Pancreas (tissue), 10 donors: ENCODE measurements at regions not wholly inside any gene's neighbourhood (a gene's known extent, or its start where the extent isn't known, plus 50 kb on each side); places are given as distances from the start of the nearest gene placed in this dataset.

Experiments
- ATAC-seq, 4 donors: fragments of 200-7000 bp; cut with Tn5 transposase; one replicate each; pipeline versions ENCODE4 v1.8.0 to v1.9.1; 2020; ENCODE audit warnings: mild to moderate bottlenecking in 4 of 4, moderate library complexity in 4 of 4
- DNase-seq, 6 donors: peaks; one replicate each; pipeline ENCODE4 v3.0.0-alpha.2; 2020
- FAIRE-seq: peaks from 2 replicates; lab custom pipeline; 2012; peaks lifted over from hg19 to GRCh38; lab: Jason Lieb, UNC
- H3K27ac ChIP-seq, 4 donors: fragments of 200-600 bp; sonication (generic); 1 replicate in 3 of 4; 2 replicates in 1 of 4; pipeline versions ENCODE4 v1.5.0 to v1.8.0; 2020
- H3K27me3 ChIP-seq, 4 donors: fragments of 200-600 bp; one replicate each; pipeline ENCODE4 v1.8.0; 2021
- H3K36me3 ChIP-seq, 3 donors: fragments of 200-600 bp; sonication (generic) in 1 of 3; one replicate each; pipeline versions ENCODE4 v1.5.0 to v1.8.0; 2020 to 2021
- H3K4me1 ChIP-seq, 3 donors: fragments of 200-600 bp; one replicate each; pipeline ENCODE4 v1.8.0; 2021
- H3K4me3 ChIP-seq, 4 donors: fragments of 200-600 bp; sonication (generic) in 2 of 4; one replicate each; pipeline versions ENCODE4 v1.5.0 to v1.8.0; 2020 to 2021
- H3K9me3 ChIP-seq, 4 donors: fragments of 200-600 bp; one replicate each; pipeline ENCODE4 v1.8.0; 2021
- CTCF ChIP-seq, 4 donors: fragments of 200-600 bp; sonication (generic) in 3 of 4; IDR thresholded peaks; one replicate each; pipeline versions ENCODE4 v1.5.0 to v1.8.0; 2021; ENCODE audit warnings: antibody characterized with exemption in 4 of 4
- WGBS, 2 donors: extraction: QIAGEN DNeasy Blood & Tissue Kit; methylation state at CpG; one replicate each; pipeline ENCODE4 v1.1.7; 2013; 5-methylcytosine and 5-hydroxymethylcytosine counted together
- intact Hi-C, 3 donors: fragments of 100-400 bp; cut with DNase I; formaldehyde crosslinking; loops; one replicate each; pipeline versions ENCODE4 v1.11.1 to v1.14.2; 2022
- donor health status: healthy with polysubstance abuse.
- donor health status: DM: no; HTN: no; CAD: no; lungs with moderate emphysema.
- donor health status: DM: no; HTN: no; CAD: no.
- donor health status: control.
- donor health status: control.
- donor health status: Bipolar disorder and iron deficiency.
- donor health status: DM: yes; HTN: yes; CAD: no.
- donor health status: DM: no; HTN: no; CAD: no.
- donor health status: DM: no; HTN: no; CAD: no.
- donor health status: DM: yes; HTN: yes; CAD: no.

GRCh38 chr1:38783640-38784229, 75.8 kb downstream of the RRAGC start:
- H3K27ac ChIP-seq = no peak overlapping the region
- H3K27me3 ChIP-seq = peaks cover 0 to 57% (median 0%) of the 10 kb centered on the region in 4 donors
- DNase-seq = no peak
- FAIRE-seq = no peak
- peaks cover 0 to 5% (median 0%) of the 10 kb centered on the region in 3 donors for H3K4me1 ChIP-seq
- no peaks in the 10 kb centered on the region for H3K36me3 ChIP-seq
- H3K9me3 ChIP-seq = no peaks in the 10 kb centered on the region
- intact Hi-C loops = no loop called here
- TF ChIP-seq CTCF (IDR thresholded peaks at IDR 0.05) = no peak
- no peak for ATAC-seq
- H3K4me3 ChIP-seq = peak overlapping the region in 1 of 4 donors; percentile 12
- 2 to 4% methylated on average over 34 of the region's 34 CpGs for WGBS, 2 donors

GRCh38 chr1:38781872-38782617, 77.5 kb downstream of the RRAGC start:
- no peak for DNase-seq
- FAIRE-seq = no peak
- no peak overlapping the region for H3K4me3 ChIP-seq
- H3K9me3 ChIP-seq = no peaks in the 10 kb centered on the region
- H3K27me3 ChIP-seq = peaks cover 0 to 57% (median 0%) of the 10 kb centered on the region in 4 donors
- H3K4me1 ChIP-seq = peaks cover 0 to 5% (median 0%) of the 10 kb centered on the region in 3 donors
- no peak overlapping the region for H3K27ac ChIP-seq
- intact Hi-C loops = no loop called here
- TF ChIP-seq CTCF (IDR thresholded peaks at IDR 0.05) = no peak
- ATAC-seq = no peak
- 41 to 47% methylated on average over 4 of the region's 4 CpGs for WGBS, 2 donors
- H3K36me3 ChIP-seq = no peaks in the 10 kb centered on the region

- Histone ChIP-seq H3K36me3 (no peaks in the 10 kb centered on the region), H3K4me1 (peaks cover 0 to 5% (median 0%) of the 10 kb centered on the region in 3 donors), H3K27me3 (peaks cover 0 to 46% (median 0%) of the 10 kb centered on the region in 4 donors), H3K4me3 (no peak overlapping the region), H3K9me3 (no peaks in the 10 kb centered on the region), H3K27ac (no peak overlapping the region)
- no peak for ATAC-seq
- no peak for TF ChIP-seq CTCF (IDR thresholded peaks at IDR 0.05)
- 41 to 44% methylated on average over 4 of the region's 4 CpGs for WGBS, 2 donors
- FAIRE-seq = no peak
- intact Hi-C loops = no loop called here
- DNase-seq = no peak
Measured at GRCh38 chr1:38780133-38780532, 79.4 kb downstream of the RRAGC start.

GRCh38 chr1:38779491-38779890, 80.1 kb downstream of the RRAGC start:
- intact Hi-C loops = no loop called here
- ATAC-seq (no peak), DNase-seq (no peak), FAIRE-seq (no peak)
- Histone ChIP-seq H3K27ac (no peak overlapping the region), H3K27me3 (peaks cover 0 to 40% (median 0%) of the 10 kb centered on the region in 4 donors), H3K9me3 (no peaks in the 10 kb centered on the region), H3K36me3 (no peaks in the 10 kb centered on the region), H3K4me1 (peaks cover 0 to 5% (median 0%) of the 10 kb centered on the region in 3 donors), H3K4me3 (no peak overlapping the region)
- WGBS, 2 donors = 32 to 49% methylated on average over 5 of the region's 5 CpGs
- TF ChIP-seq CTCF (IDR thresholded peaks at IDR 0.05) = no peak

GRCh38 chr1:38778521-38778920, 81.1 kb downstream of the RRAGC start:
- no peak for FAIRE-seq
- Histone ChIP-seq H3K36me3 (no peaks in the 10 kb centered on the region), H3K27ac (no peak overlapping the region), H3K4me3 (no peak overlapping the region), H3K4me1 (no peaks in the 10 kb centered on the region), H3K27me3 (peaks cover 0 to 31% (median 0%) of the 10 kb centered on the region in 4 donors), H3K9me3 (no peaks in the 10 kb centered on the region)
- no peak for TF ChIP-seq CTCF (IDR thresholded peaks at IDR 0.05)
- intact Hi-C loops = no loop called here
- no peak for DNase-seq
- 23 to 33% methylated on average over 1 of the region's 1 CpG for WGBS, 2 donors
- ATAC-seq = no peak
